ENCODE measurements at regions not wholly inside any gene's neighbourhood (a gene's known extent, or its start where the extent isn't known, plus 50 kb on each side); places are given as distances from the start of the nearest gene placed in this dataset.

GRCh38 chr20:4563031-4563430 lies 123.2 kb upstream of the PRNP start:
- H3K9me3 ChIP-seq (ENCODE audit: low read depth, low read length) = no peaks in the 10 kb centered on the region
- no peak overlapping the region for H3K27ac ChIP-seq
- H3K9ac ChIP-seq (ENCODE audit: insufficient read length) = no peak overlapping the region
- DNase-seq (ENCODE audit: low read depth, low spot score) = no peak
- H3K4me3 ChIP-seq = no peak overlapping the region
- TF ChIP-seq FOXP2 (optimal IDR thresholded peaks at IDR 0.05; ENCODE audit: control extremely low read depth, extremely low read length, insufficient read depth) (no peak), EZH2 (IDR thresholded peaks at IDR 0.05) (no peak), POLR2AphosphoS5 (IDR thresholded peaks at IDR 0.05; ENCODE audit: borderline replicate concordance, low read depth, low read length) (no peak)
- no peaks in the 10 kb centered on the region for H3K36me3 ChIP-seq (ENCODE audit: insufficient read depth, low read length)

GRCh38 chr20:4560667-4561066 lies 125.6 kb upstream of the PRNP start:
- no peak overlapping the region for H3K4me3 ChIP-seq
- no peak overlapping the region for H3K9ac ChIP-seq (ENCODE audit: insufficient read length)
- no peaks in the 10 kb centered on the region for H3K36me3 ChIP-seq (ENCODE audit: insufficient read depth, low read length)
- no peaks in the 10 kb centered on the region for H3K9me3 ChIP-seq (ENCODE audit: low read depth, low read length)
- DNase-seq (ENCODE audit: low read depth, low spot score) = no peak
- H3K27ac ChIP-seq = no peak overlapping the region
- TF ChIP-seq FOXP2 (optimal IDR thresholded peaks at IDR 0.05; ENCODE audit: control extremely low read depth, extremely low read length, insufficient read depth) = no peak
- TF ChIP-seq POLR2AphosphoS5 (IDR thresholded peaks at IDR 0.05; ENCODE audit: borderline replicate concordance, low read depth, low read length) = no peak
- no peak for TF ChIP-seq EZH2 (IDR thresholded peaks at IDR 0.05)

- Histone ChIP-seq H3K27ac (no peak overlapping the region), H3K36me3 (ENCODE audit: insufficient read depth, low read length) (no peaks in the 10 kb centered on the region), H3K9me3 (ENCODE audit: low read depth, low read length) (no peaks in the 10 kb centered on the region), H3K9ac (ENCODE audit: insufficient read length) (no peak overlapping the region), H3K4me3 (no peak overlapping the region)
- TF ChIP-seq EZH2 (IDR thresholded peaks at IDR 0.05) (no peak), FOXP2 (optimal IDR thresholded peaks at IDR 0.05; ENCODE audit: control extremely low read depth, extremely low read length, insufficient read depth) (no peak), POLR2AphosphoS5 (IDR thresholded peaks at IDR 0.05; ENCODE audit: borderline replicate concordance, low read depth, low read length) (no peak)
- no peak for DNase-seq (ENCODE audit: low read depth, low spot score)
These were observed 126.3 kb upstream of the PRNP start for GRCh38 chr20:4559906-4560305.

GRCh38 chr20:4559106-4559505 lies 127.2 kb upstream of the PRNP start:
- no peak overlapping the region for H3K27ac ChIP-seq
- no peak for DNase-seq (ENCODE audit: low read depth, low spot score)
- H3K9me3 ChIP-seq (ENCODE audit: low read depth, low read length) = no peaks in the 10 kb centered on the region
- no peaks in the 10 kb centered on the region for H3K36me3 ChIP-seq (ENCODE audit: insufficient read depth, low read length)
- H3K4me3 ChIP-seq = no peak overlapping the region
- TF ChIP-seq POLR2AphosphoS5 (IDR thresholded peaks at IDR 0.05; ENCODE audit: borderline replicate concordance, low read depth, low read length) (no peak), EZH2 (IDR thresholded peaks at IDR 0.05) (no peak), FOXP2 (optimal IDR thresholded peaks at IDR 0.05; ENCODE audit: control extremely low read depth, extremely low read length, insufficient read depth) (no peak)
- H3K9ac ChIP-seq (ENCODE audit: insufficient read length) = no peak overlapping the region

- Histone ChIP-seq H3K36me3 (ENCODE audit: insufficient read depth, low read length) (no peaks in the 10 kb centered on the region), H3K4me3 (no peak overlapping the region), H3K27ac (no peak overlapping the region), H3K9ac (ENCODE audit: insufficient read length) (no peak overlapping the region), H3K9me3 (ENCODE audit: low read depth, low read length) (no peaks in the 10 kb centered on the region)
- DNase-seq (ENCODE audit: low read depth, low spot score) = no peak
- no peak for TF ChIP-seq EZH2 (IDR thresholded peaks at IDR 0.05)
- no peak for TF ChIP-seq POLR2AphosphoS5 (IDR thresholded peaks at IDR 0.05; ENCODE audit: borderline replicate concordance, low read depth, low read length)
- TF ChIP-seq FOXP2 (optimal IDR thresholded peaks at IDR 0.05; ENCODE audit: control extremely low read depth, extremely low read length, insufficient read depth) = no peak
These were observed 129.5 kb upstream of the PRNP start for GRCh38 chr20:4556781-4557180.

GRCh38 chr20:4555188-4555890 lies 130.9 kb upstream of the PRNP start:
- Histone ChIP-seq H3K4me3 (no peak overlapping the region), H3K9ac (ENCODE audit: insufficient read length) (no peak overlapping the region), H3K9me3 (ENCODE audit: low read depth, low read length) (no peaks in the 10 kb centered on the region), H3K27ac (no peak overlapping the region), H3K36me3 (ENCODE audit: insufficient read depth, low read length) (no peaks in the 10 kb centered on the region)
- TF ChIP-seq POLR2AphosphoS5 (IDR thresholded peaks at IDR 0.05; ENCODE audit: borderline replicate concordance, low read depth, low read length) (no peak), EZH2 (IDR thresholded peaks at IDR 0.05) (no peak), FOXP2 (optimal IDR thresholded peaks at IDR 0.05; ENCODE audit: control extremely low read depth, extremely low read length, insufficient read depth) (no peak)
- DNase-seq (ENCODE audit: low read depth, low spot score) = no peak

GRCh38 chr20:4554346-4554745 lies 131.9 kb upstream of the PRNP start:
- Histone ChIP-seq H3K36me3 (ENCODE audit: insufficient read depth, low read length) (no peaks in the 10 kb centered on the region), H3K9me3 (ENCODE audit: low read depth, low read length) (no peaks in the 10 kb centered on the region), H3K9ac (ENCODE audit: insufficient read length) (no peak overlapping the region), H3K4me3 (no peak overlapping the region), H3K27ac (no peak overlapping the region)
- no peak for DNase-seq (ENCODE audit: low read depth, low spot score)
- no peak for TF ChIP-seq POLR2AphosphoS5 (IDR thresholded peaks at IDR 0.05; ENCODE audit: borderline replicate concordance, low read depth, low read length)
- no peak for TF ChIP-seq FOXP2 (optimal IDR thresholded peaks at IDR 0.05; ENCODE audit: control extremely low read depth, extremely low read length, insufficient read depth)
- TF ChIP-seq EZH2 (IDR thresholded peaks at IDR 0.05) = no peak

- H3K4me3 ChIP-seq = peak overlapping the region; percentile 41; the same call in 1 of the 2 replicates
- no peak for DNase-seq (ENCODE audit: low read depth, low spot score)
- no peaks in the 10 kb centered on the region for H3K9me3 ChIP-seq (ENCODE audit: low read depth, low read length)
- no peaks in the 10 kb centered on the region for H3K36me3 ChIP-seq (ENCODE audit: insufficient read depth, low read length)
- peak overlapping the region; percentile 79 for H3K27ac ChIP-seq
- TF ChIP-seq EZH2 (IDR thresholded peaks at IDR 0.05) = no peak
- no peak for TF ChIP-seq POLR2AphosphoS5 (IDR thresholded peaks at IDR 0.05; ENCODE audit: borderline replicate concordance, low read depth, low read length)
- no peak for TF ChIP-seq FOXP2 (optimal IDR thresholded peaks at IDR 0.05; ENCODE audit: control extremely low read depth, extremely low read length, insufficient read depth)
- peak overlapping the region; percentile 25 for H3K9ac ChIP-seq (ENCODE audit: insufficient read length)
These were observed 134.1 kb upstream of the PRNP start for GRCh38 chr20:4552075-4552640.
